Muscle of leg (tissue), 3 donors: ENCODE measurements at regions not wholly inside any gene's neighbourhood (a gene's known extent, or its start where the extent isn't known, plus 50 kb on each side); places are given as distances from the start of the nearest gene placed in this dataset.
"Not testable (repeated sequence)": the region's sequence is repeated elsewhere in the genome, so short reads cannot be mapped to it uniquely, and the experiment has no call there.

Source experiments
- DNase-seq: peaks from one replicate; pipeline ENCODE4 v3.0.0; 2013
- H3K27ac ChIP-seq: one replicate; pipeline ENCODE4 v1.5.1; 2013; ENCODE audit warnings: mild to moderate bottlenecking, low read length, control low read depth
- H3K27me3 ChIP-seq: one replicate; pipeline ENCODE4 v1.6.1; 2013; ENCODE audit warnings: low read length; ENCODE audit not compliant: control insufficient read depth, insufficient read depth
- H3K36me3 ChIP-seq: one replicate; pipeline ENCODE4 v1.6.1; 2013; ENCODE audit warnings: low read length; ENCODE audit not compliant: control insufficient read depth, insufficient read depth
- H3K4me1 ChIP-seq: one replicate; pipeline ENCODE4 v1.6.1; 2013; ENCODE audit warnings: low read length; ENCODE audit not compliant: control insufficient read depth, insufficient read depth
- H3K4me3 ChIP-seq: one replicate; pipeline ENCODE4 v1.5.1; 2013; ENCODE audit warnings: low read length, control low read depth
- H3K9me3 ChIP-seq: replicated peaks from 2 replicates; pipeline ENCODE4 v1.6.1; 2013; ENCODE audit warnings: low read depth, low read length; ENCODE audit not compliant: control insufficient read depth
- WGBS: methylation state at CpG from one replicate; pipeline ENCODE4 v1.1.5; 2013; ENCODE audit warnings: missing lambda C conversion rate; ENCODE audit not compliant: insufficient coverage; 5-methylcytosine and 5-hydroxymethylcytosine counted together

GRCh38 chr3:103866113-103866512 lies 1431.3 kb downstream of the ZPLD1 start:
- no CpG with 5 or more reads among the region's 3 CpGs for WGBS
- Histone ChIP-seq H3K9me3 (no peaks in the 10 kb centered on the region), H3K4me1 (no peaks in the 10 kb centered on the region), H3K4me3 (no peak overlapping the region), H3K27me3 (no peaks in the 10 kb centered on the region), H3K36me3 (no peaks in the 10 kb centered on the region), H3K27ac (no peak overlapping the region)
- DNase-seq, result no peak

GRCh38 chr3:103873021-103873420 lies 1438.2 kb downstream of the ZPLD1 start:
- no peak overlapping the region for H3K4me3 ChIP-seq
- no peak for DNase-seq
- H3K4me1 ChIP-seq, result no peaks in the 10 kb centered on the region
- H3K36me3 ChIP-seq, result no peaks in the 10 kb centered on the region
- H3K27me3 ChIP-seq, result no peaks in the 10 kb centered on the region
- no peak overlapping the region for H3K27ac ChIP-seq
- H3K9me3 ChIP-seq, result no peaks in the 10 kb centered on the region

- Histone ChIP-seq H3K36me3 (no peaks in the 10 kb centered on the region), H3K4me3 (no peak overlapping the region), H3K9me3 (no peaks in the 10 kb centered on the region), H3K4me1 (no peaks in the 10 kb centered on the region), H3K27me3 (no peaks in the 10 kb centered on the region), H3K27ac (no peak overlapping the region)
- 90% methylated on average over 2 of the region's 2 CpGs for WGBS
- DNase-seq, result no peak
Observed at GRCh38 chr3:103873897-103874545, 1439.2 kb downstream of the ZPLD1 start.

- not testable (repeated sequence) for H3K9me3 ChIP-seq, H3K4me3 ChIP-seq, H3K27ac ChIP-seq, H3K36me3 ChIP-seq, DNase-seq, H3K27me3 ChIP-seq, H3K4me1 ChIP-seq
Observed at GRCh38 chr3:103881809-103882208, 1447.0 kb downstream of the ZPLD1 start.

GRCh38 chr3:103889675-103890074 lies 1454.9 kb downstream of the ZPLD1 start:
- no peak overlapping the region for H3K27ac ChIP-seq
- no peaks in the 10 kb centered on the region for H3K9me3 ChIP-seq
- no peak overlapping the region for H3K4me3 ChIP-seq
- H3K27me3 ChIP-seq, result no peaks in the 10 kb centered on the region
- H3K36me3 ChIP-seq, result no peaks in the 10 kb centered on the region
- WGBS, result no CpG with 5 or more reads among the region's 1 CpG
- H3K4me1 ChIP-seq, result no peaks in the 10 kb centered on the region
- DNase-seq, result no peak

GRCh38 chr3:103894162-103894822 lies 1459.5 kb downstream of the ZPLD1 start:
- DNase-seq, result peak; percentile 49
- Histone ChIP-seq H3K27me3 (no peaks in the 10 kb centered on the region), H3K4me1 (no peaks in the 10 kb centered on the region), H3K36me3 (no peaks in the 10 kb centered on the region), H3K27ac (no peak overlapping the region), H3K4me3 (no peak overlapping the region), H3K9me3 (no peaks in the 10 kb centered on the region)
- WGBS, result no CpG with 5 or more reads among the region's 5 CpGs

GRCh38 chr3:103899328-103899727 lies 1464.5 kb downstream of the ZPLD1 start:
- no peaks in the 10 kb centered on the region for H3K4me1 ChIP-seq
- H3K9me3 ChIP-seq, result no peaks in the 10 kb centered on the region
- whole genome bisulfite sequencing, result 78% methylated on average over 4 of the region's 11 CpGs
- no peaks in the 10 kb centered on the region for H3K36me3 ChIP-seq
- H3K27me3 ChIP-seq, result no peaks in the 10 kb centered on the region
- H3K4me3 ChIP-seq, result no peak overlapping the region
- H3K27ac ChIP-seq, result no peak overlapping the region
- DNase-seq, result no peak

GRCh38 chr3:103904991-103905390 lies 1461.7 kb upstream of the ALCAM start:
- Histone ChIP-seq H3K4me1 (no peaks in the 10 kb centered on the region), H3K27me3 (no peaks in the 10 kb centered on the region), H3K27ac (no peak overlapping the region), H3K4me3 (no peak overlapping the region), H3K9me3 (no peaks in the 10 kb centered on the region), H3K36me3 (no peaks in the 10 kb centered on the region)
- DNase-seq, result no peak
- WGBS, result no CpG with 5 or more reads among the region's 3 CpGs

GRCh38 chr3:103906304-103906703 lies 1460.4 kb upstream of the ALCAM start:
- Histone ChIP-seq H3K27me3 (no peaks in the 10 kb centered on the region), H3K36me3 (no peaks in the 10 kb centered on the region), H3K9me3 (no peaks in the 10 kb centered on the region), H3K4me1 (no peaks in the 10 kb centered on the region), H3K4me3 (no peak overlapping the region), H3K27ac (no peak overlapping the region)
- no peak for DNase-seq
- WGBS, result no CpG with 5 or more reads among the region's 2 CpGs

GRCh38 chr3:103906808-103907207 lies 1459.9 kb upstream of the ALCAM start:
- no peaks in the 10 kb centered on the region for H3K27me3 ChIP-seq
- H3K9me3 ChIP-seq, result no peaks in the 10 kb centered on the region
- H3K4me3 ChIP-seq, result no peak overlapping the region
- no peak overlapping the region for H3K27ac ChIP-seq
- H3K36me3 ChIP-seq, result no peaks in the 10 kb centered on the region
- no peaks in the 10 kb centered on the region for H3K4me1 ChIP-seq
- no CpG with 5 or more reads among the region's 2 CpGs for WGBS
- DNase-seq, result no peak

- H3K27ac ChIP-seq, result no peak overlapping the region
- WGBS, result no CpG with 5 or more reads among the region's 3 CpGs
- H3K4me1 ChIP-seq, result no peaks in the 10 kb centered on the region
- H3K36me3 ChIP-seq, result no peaks in the 10 kb centered on the region
- no peaks in the 10 kb centered on the region for H3K9me3 ChIP-seq
- H3K27me3 ChIP-seq, result no peaks in the 10 kb centered on the region
- DNase-seq, result no peak
- no peak overlapping the region for H3K4me3 ChIP-seq
Observed at GRCh38 chr3:103907567-103907966, 1459.1 kb upstream of the ALCAM start.
